Mesenchymal stem cell (in vitro differentiated cells and primary cell): ENCODE measurements at regions not wholly inside any gene's neighbourhood (a gene's known extent, or its start where the extent isn't known, plus 50 kb on each side); places are given as distances from the start of the nearest gene placed in this dataset.

Experiments
- DNase-seq: peaks from one replicate; pipeline ENCODE4 v3.0.0-alpha.2; 2013
- H2AFZ ChIP-seq: one replicate; pipeline ENCODE4 v1.6.1; 2013; ENCODE audit warnings: low read depth, mild to moderate bottlenecking, control low read depth, inconsistent platforms, low read length, moderate library complexity
- H2AK5ac ChIP-seq: 2 replicates; pipeline ENCODE4 v1.6.1; 2013; ENCODE audit warnings: low read length, moderate library complexity, mild to moderate bottlenecking, inconsistent platforms; ENCODE audit not compliant: severe bottlenecking
- H2BK120ac ChIP-seq: one replicate; pipeline ENCODE4 v1.6.1; 2013; ENCODE audit warnings: low read depth, mild to moderate bottlenecking, inconsistent platforms, low read length, moderate library complexity
- H2BK12ac ChIP-seq, 2 experiments: one replicate each; pipeline ENCODE4 v1.6.1; 2013; ENCODE audit warnings: inconsistent platforms in 2 of 2, low read length in 2 of 2, mild to moderate bottlenecking in 2 of 2, moderate library complexity in 2 of 2, control low read depth in 1 of 2
- H2BK15ac ChIP-seq: one replicate; pipeline ENCODE4 v1.6.1; 2013; ENCODE audit warnings: mild to moderate bottlenecking, low read depth, inconsistent platforms; ENCODE audit not compliant: poor library complexity, severe bottlenecking
- H2BK5ac ChIP-seq: 2 replicates; pipeline ENCODE4 v1.6.1; 2013; ENCODE audit warnings: low read depth, mild to moderate bottlenecking, low read length, control low read depth, inconsistent platforms; ENCODE audit not compliant: poor library complexity, severe bottlenecking
- H3K14ac ChIP-seq, 2 experiments: one replicate each; pipeline ENCODE4 v1.6.1; 2013; ENCODE audit warnings: inconsistent platforms in 2 of 2, low read length in 2 of 2, control low read depth in 1 of 2, mild to moderate bottlenecking in 1 of 2, moderate library complexity in 1 of 2
- H3K18ac ChIP-seq, 2 experiments: one replicate each; pipeline ENCODE4 v1.6.1; 2013; ENCODE audit warnings: inconsistent platforms in 2 of 2, low read length in 2 of 2, control low read depth in 1 of 2, low read depth in 1 of 2, mild to moderate bottlenecking in 1 of 2
- H3K23ac ChIP-seq, 2 experiments: one replicate each; pipeline ENCODE4 v1.6.1; 2013; ENCODE audit warnings: inconsistent platforms in 2 of 2, low read length in 2 of 2, mild to moderate bottlenecking in 2 of 2, moderate library complexity in 2 of 2, control low read depth in 1 of 2
- H3K27ac ChIP-seq: 2 replicates; pipeline ENCODE4 v1.5.1; 2013; ENCODE audit warnings: mild to moderate bottlenecking, moderate library complexity, low read length, control low read depth, inconsistent platforms; ENCODE audit not compliant: poor library complexity, severe bottlenecking
- H3K27me3 ChIP-seq, 2 experiments: 2 replicates each; pipeline versions ENCODE4 v1.6.1 to v1.7.0; 2013; ENCODE audit warnings: low read length in 2 of 2, mild to moderate bottlenecking in 2 of 2, moderate library complexity in 2 of 2, control low read depth in 1 of 2, inconsistent platforms in 1 of 2; ENCODE audit not compliant: control insufficient read depth in 1 of 2, insufficient read depth in 1 of 2
- H3K36me3 ChIP-seq, 2 experiments: 2 replicates each; pipeline versions ENCODE4 v1.6.1 to v1.7.0; 2013; ENCODE audit warnings: low read length in 2 of 2, control low read depth in 1 of 2, inconsistent platforms in 1 of 2, low read depth in 1 of 2, mild to moderate bottlenecking in 1 of 2; ENCODE audit not compliant: insufficient read depth in 2 of 2, control insufficient read depth in 1 of 2
- H3K4ac ChIP-seq, 2 experiments: one replicate each; pipeline ENCODE4 v1.6.1; 2013; ENCODE audit warnings: inconsistent platforms in 2 of 2, low read length in 2 of 2, mild to moderate bottlenecking in 2 of 2, moderate library complexity in 2 of 2, control low read depth in 1 of 2, low read depth in 1 of 2
- H3K4me1 ChIP-seq: 2 replicates; pipeline ENCODE4 v1.6.1; 2013; ENCODE audit warnings: low read depth, low read length, control low read depth; ENCODE audit not compliant: control insufficient read depth, insufficient read depth
- H3K4me2 ChIP-seq: 2 replicates; pipeline ENCODE4 v1.6.1; 2013; ENCODE audit warnings: low read length, mild to moderate bottlenecking, inconsistent platforms; ENCODE audit not compliant: poor library complexity, severe bottlenecking
- H3K4me3 ChIP-seq, 2 experiments: 2 replicates each; pipeline versions ENCODE4 v1.5.1 to v1.7.0; 2013; ENCODE audit warnings: low read length in 2 of 2, mild to moderate bottlenecking in 2 of 2, control low read depth in 1 of 2, low read depth in 1 of 2; ENCODE audit not compliant: insufficient read depth in 1 of 2
- H3K79me1 ChIP-seq: replicated peaks from 2 replicates; pipeline ENCODE4 v1.6.1; 2013; ENCODE audit warnings: mild to moderate bottlenecking, control low read depth, low read length, inconsistent platforms; ENCODE audit not compliant: poor library complexity, severe bottlenecking
- H3K9ac ChIP-seq: 2 replicates; pipeline ENCODE4 v1.7.0; 2013; ENCODE audit warnings: mild to moderate bottlenecking, low read length, moderate library complexity
- H3K9me3 ChIP-seq: 2 replicates; pipeline ENCODE4 v1.7.0; 2013; ENCODE audit warnings: mild to moderate bottlenecking, low read length; ENCODE audit not compliant: control insufficient read depth
- H4K8ac ChIP-seq: one replicate; pipeline ENCODE4 v1.6.1; 2013; ENCODE audit warnings: inconsistent platforms, mild to moderate bottlenecking, low read length, moderate library complexity
- H4K91ac ChIP-seq: one replicate; pipeline ENCODE4 v1.6.1; 2013; ENCODE audit warnings: mild to moderate bottlenecking, low read length, inconsistent platforms
- WGBS: methylation state at CpG from one replicate; pipeline ENCODE4 v1.1.7; 2013; ENCODE audit warnings: mixed read lengths; 5-methylcytosine and 5-hydroxymethylcytosine counted together

DNA sequence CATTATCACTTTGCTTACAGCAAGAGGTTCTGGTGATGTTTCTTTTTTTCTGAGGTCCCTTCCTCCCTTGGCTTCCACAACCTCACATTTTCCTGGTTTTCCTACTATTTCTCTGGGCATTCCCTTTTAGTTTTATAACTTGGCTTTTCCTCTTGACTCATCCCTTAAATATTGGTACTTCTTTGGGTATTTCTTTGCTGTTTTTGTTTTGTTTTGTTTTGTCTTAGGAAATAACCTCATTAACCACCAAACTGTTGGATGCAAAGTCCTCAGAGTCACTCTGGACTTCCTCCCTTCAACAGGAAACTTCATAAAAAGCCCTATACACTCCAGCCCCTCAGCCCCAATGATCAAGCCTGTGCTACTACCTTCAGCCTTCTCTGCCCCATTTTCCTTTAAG, 211.1 kb downstream of the DUSP10 start:
- Histone ChIP-seq H3K18ac (peak overlapping the region in 1 of 2 experiments; percentile 5), H3K4ac (no peak overlapping the region), H4K91ac (no peak overlapping the region), H3K9me3 (no peaks in the 10 kb centered on the region), H3K14ac (no peak overlapping the region), H3K23ac (peak overlapping the region in 1 of 2 experiments; percentile 9), H2BK15ac (no peak overlapping the region), H3K27ac (no peak overlapping the region), H2BK5ac (no peak overlapping the region), H3K27me3 (no peaks in the 10 kb centered on the region), H3K4me2 (no peak overlapping the region), H3K79me1 (no peaks in the 10 kb centered on the region), H3K36me3 (no peaks in the 10 kb centered on the region), H4K8ac (no peak overlapping the region), H2BK120ac (no peak overlapping the region), H3K4me3 (no peak overlapping the region), H3K9ac (no peak overlapping the region), H3K4me1 (no peaks in the 10 kb centered on the region), H2BK12ac (no peak overlapping the region), H2AFZ (no peak overlapping the region), H2AK5ac (no peak overlapping the region)
- DNase-seq = no peak

DNA sequence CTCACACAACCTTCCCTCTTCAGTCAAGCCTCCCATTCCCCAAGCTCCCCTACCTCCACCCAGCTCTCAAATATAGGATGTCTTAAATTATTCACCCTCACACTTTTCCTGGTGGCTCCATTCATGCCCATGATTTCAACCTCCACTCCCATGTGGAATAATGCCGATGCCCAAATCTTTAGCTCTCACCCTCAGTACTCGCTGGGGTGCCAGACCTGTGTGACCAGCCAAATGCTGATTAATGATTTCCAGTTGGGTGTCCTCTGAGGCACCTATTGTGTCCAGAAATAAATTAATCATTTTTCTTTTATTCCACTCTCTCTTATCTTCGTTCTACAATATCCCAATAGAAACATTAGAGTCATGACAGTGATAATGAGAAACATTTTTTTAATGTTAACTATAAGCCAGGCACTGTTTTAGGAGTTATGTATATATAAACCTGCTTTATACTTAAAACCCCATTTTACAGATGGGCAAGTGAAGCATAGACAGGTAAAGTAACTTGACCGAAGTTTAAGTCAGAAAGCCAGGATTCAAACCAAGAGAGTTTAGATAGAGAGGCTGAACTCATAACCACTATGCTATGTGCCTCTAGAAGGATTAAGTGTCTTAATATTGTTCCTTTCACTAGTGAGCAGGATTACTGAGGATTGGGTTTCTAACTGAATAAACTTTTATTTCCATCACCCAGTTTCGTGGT, 209.7 kb downstream of the DUSP10 start:
- H2BK5ac ChIP-seq = no peak overlapping the region
- H3K9ac ChIP-seq = no peak overlapping the region
- no peak overlapping the region for H3K4ac ChIP-seq
- no peak overlapping the region for H2BK12ac ChIP-seq
- H3K36me3 ChIP-seq = no peaks in the 10 kb centered on the region
- no peak overlapping the region for H2BK15ac ChIP-seq
- no peak overlapping the region for H2AK5ac ChIP-seq
- H3K4me1 ChIP-seq = no peaks in the 10 kb centered on the region
- no peak overlapping the region for H3K27ac ChIP-seq
- no peak overlapping the region for H3K4me3 ChIP-seq
- H4K8ac ChIP-seq = no peak overlapping the region
- H3K4me2 ChIP-seq = no peak overlapping the region
- H2AFZ ChIP-seq = no peak overlapping the region
- H2BK120ac ChIP-seq = no peak overlapping the region
- no peaks in the 10 kb centered on the region for H3K27me3 ChIP-seq
- H3K23ac ChIP-seq = peak overlapping the region in 1 of 2 experiments; percentile 78
- no peak overlapping the region for H3K18ac ChIP-seq
- no peaks in the 10 kb centered on the region for H3K9me3 ChIP-seq
- DNase-seq = no peak
- 89% methylated on average over 4 of the region's 5 CpGs for WGBS
- no peaks in the 10 kb centered on the region for H3K79me1 ChIP-seq
- no peak overlapping the region for H4K91ac ChIP-seq
- H3K14ac ChIP-seq = no peak overlapping the region

DNA sequence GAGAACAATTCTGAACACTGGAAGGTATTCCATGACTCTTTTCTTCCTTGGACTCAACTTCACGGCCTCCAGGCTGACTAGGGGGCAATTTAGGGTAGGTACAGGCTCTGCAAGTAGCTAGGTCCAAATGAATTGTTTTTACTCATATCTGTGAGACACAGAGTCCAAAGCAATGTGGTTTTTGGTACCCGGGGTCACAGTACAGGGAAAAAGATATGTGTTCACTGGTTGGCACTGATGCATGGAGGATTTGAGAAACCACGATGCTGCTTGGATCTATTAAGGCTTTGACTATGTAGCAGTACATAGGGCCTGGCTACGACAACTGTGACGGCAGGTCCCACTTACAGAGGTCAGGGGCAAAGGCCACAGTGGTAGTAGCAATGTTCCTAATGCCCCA, 200.6 kb downstream of the DUSP10 start:
- Histone ChIP-seq H3K14ac (peak overlapping the region in 1 of 2 experiments; percentile 6), H2AFZ (no peak overlapping the region), H3K4me2 (no peak overlapping the region), H2AK5ac (no peak overlapping the region), H2BK12ac (no peak overlapping the region), H3K27ac (no peak overlapping the region), H2BK5ac (no peak overlapping the region), H3K9me3 (no peaks in the 10 kb centered on the region), H2BK15ac (no peak overlapping the region), H3K9ac (no peak overlapping the region), H3K18ac (no peak overlapping the region), H2BK120ac (no peak overlapping the region), H3K36me3 (no peaks in the 10 kb centered on the region), H3K27me3 (no peaks in the 10 kb centered on the region), H3K23ac (no peak overlapping the region), H3K4ac (no peak overlapping the region), H4K8ac (no peak overlapping the region), H3K4me1 (no peaks in the 10 kb centered on the region), H3K79me1 (no peaks in the 10 kb centered on the region), H3K4me3 (no peak overlapping the region), H4K91ac (no peak overlapping the region)
- whole genome bisulfite sequencing = 93% methylated on average over 5 of the region's 5 CpGs
- no peak for DNase-seq

DNA sequence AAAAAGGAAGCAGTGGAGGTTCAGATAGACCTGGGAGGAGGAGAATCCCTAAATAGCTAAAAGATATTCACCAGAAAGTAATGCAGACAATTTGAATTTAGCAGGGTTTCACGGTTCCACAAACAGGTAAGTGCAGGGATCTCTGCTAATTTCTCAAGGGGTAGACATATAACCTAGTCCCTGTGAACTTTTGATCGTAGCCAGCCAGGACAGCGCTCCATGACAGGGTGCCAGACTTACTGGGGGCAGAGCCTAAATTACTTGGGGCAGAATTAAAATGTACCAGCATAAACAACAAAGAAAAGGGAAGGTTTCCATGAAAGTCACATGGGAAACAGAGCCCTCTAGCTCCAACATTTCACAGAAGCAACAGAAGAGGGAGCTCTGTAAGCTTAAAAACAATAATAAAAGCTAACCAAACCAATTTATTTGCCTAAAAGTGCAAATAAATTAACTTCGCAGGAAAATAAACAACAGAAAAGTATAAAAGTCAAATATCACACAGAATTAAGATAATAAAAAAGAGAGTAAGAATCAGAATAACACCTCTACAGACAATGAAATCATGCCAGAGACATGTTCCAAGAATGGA, 198.3 kb downstream of the DUSP10 start:
- Histone ChIP-seq H2BK120ac (no peak overlapping the region), H3K36me3 (no peaks in the 10 kb centered on the region), H3K4ac (no peak overlapping the region), H3K4me1 (no peaks in the 10 kb centered on the region), H3K79me1 (no peaks in the 10 kb centered on the region), H3K23ac (no peak overlapping the region), H3K18ac (no peak overlapping the region), H4K91ac (no peak overlapping the region), H2BK5ac (no peak overlapping the region), H3K9ac (peak overlapping the region; percentile 47), H3K27ac (no peak overlapping the region), H3K4me3 (no peak overlapping the region), H3K27me3 (no peaks in the 10 kb centered on the region), H2AK5ac (no peak overlapping the region), H3K9me3 (no peaks in the 10 kb centered on the region), H3K14ac (no peak overlapping the region), H2BK12ac (peak overlapping the region in 1 of 2 experiments; percentile 72), H3K4me2 (no peak overlapping the region), H4K8ac (no peak overlapping the region), H2BK15ac (no peak overlapping the region), H2AFZ (no peak overlapping the region)
- 70% methylated on average over 3 of the region's 4 CpGs for WGBS
- peak; percentile 48 for DNase-seq
